DMS 273 treated with DMSO at 0.1 percent for 48 hours (cell line): ENCODE measurements at regions not wholly inside any gene's neighbourhood (a gene's known extent, or its start where the extent isn't known, plus 50 kb on each side); places are given as distances from the start of the nearest gene placed in this dataset.
"Not testable (repeated sequence)": the region's sequence is repeated elsewhere in the genome, so short reads cannot be mapped to it uniquely, and the experiment has no call there.

ENCODE experiments used
- DNase-seq: peaks from one replicate; lab custom pipeline; 2025; lab: John Stamatoyannopoulos, UW

GRCh38 chr9:6104406-6104805, 89.0 kb upstream of the RANBP6 start:
- not testable (repeated sequence) for DNase-seq

DNA sequence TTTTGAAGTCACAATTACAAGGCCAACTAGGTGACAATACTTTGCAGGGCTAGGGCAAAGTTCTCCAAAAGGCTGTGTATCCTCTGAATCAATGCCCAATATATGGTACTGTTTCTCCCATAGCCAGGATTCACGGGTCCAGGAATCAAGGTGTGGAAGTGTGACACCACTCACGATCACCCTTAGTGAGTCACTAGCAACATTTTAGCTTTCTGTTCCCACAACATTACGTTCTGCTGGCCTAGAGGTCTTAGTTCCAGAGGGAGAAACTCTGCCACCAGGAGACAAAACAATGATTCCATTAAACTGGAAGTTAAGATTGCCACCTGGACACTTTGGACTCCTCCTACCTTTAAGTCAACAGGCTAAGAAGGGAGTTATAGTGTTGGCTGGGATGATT, 88.5 kb upstream of the RANBP6 start:
- DNase-seq = not testable (repeated sequence)

- not testable (repeated sequence) for DNase-seq
Measured at GRCh38 chr9:6102336-6102987, 87.0 kb upstream of the RANBP6 start.

- not testable (repeated sequence) for DNase-seq
Measured at GRCh38 chr9:6101725-6102124, 86.3 kb upstream of the RANBP6 start.

DNA sequence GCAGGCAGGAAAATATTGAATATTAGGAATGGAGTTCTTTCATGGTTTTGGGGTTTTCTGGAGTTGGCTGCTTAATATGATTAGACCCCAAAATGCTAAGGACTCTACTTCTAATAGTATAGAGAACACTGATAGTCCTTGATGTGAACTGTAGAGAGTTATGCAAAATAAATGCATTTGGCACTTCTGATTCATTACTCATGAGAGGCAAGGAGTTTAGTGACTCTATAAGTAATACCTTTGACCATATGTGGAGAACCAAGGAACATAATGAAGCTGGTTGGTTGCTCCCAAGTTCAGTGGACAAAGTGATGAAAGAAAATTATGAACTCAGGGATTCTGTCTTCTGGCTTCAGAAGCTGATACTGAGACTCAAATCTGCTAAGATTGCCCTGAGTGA, 83.9 kb upstream of the RANBP6 start:
- not testable (repeated sequence) for DNase-seq

- DNase-seq = no peak
Measured at GRCh38 chr9:6098431-6098830, 83.0 kb upstream of the RANBP6 start.

DNA sequence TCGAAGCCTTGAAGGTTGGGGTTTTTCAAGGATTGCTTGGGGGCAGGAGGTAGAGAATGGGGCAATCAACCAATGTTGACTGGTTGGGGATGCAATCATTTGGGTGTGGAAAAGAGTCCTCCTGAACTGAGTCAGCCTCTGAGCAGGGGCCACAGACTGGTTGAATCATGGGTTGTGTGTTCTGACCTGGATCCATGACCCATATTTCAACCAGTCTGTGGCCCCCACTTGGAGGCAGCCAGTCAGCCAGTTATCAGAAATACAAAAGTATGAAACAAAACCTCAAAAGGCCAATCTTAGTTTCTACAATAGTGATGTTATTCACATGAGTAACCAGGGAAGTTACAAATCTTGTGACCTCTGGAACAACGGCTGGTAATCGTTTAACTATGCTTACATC, 81.4 kb upstream of the RANBP6 start:
- DNase-seq = no peak

GRCh38 chr9:6090277-6091210, 75.1 kb upstream of the RANBP6 start:
- DNase-seq = no peak

- DNase-seq = no peak
Measured at GRCh38 chr9:6089300-6089699, 73.9 kb upstream of the RANBP6 start.

GRCh38 chr9:6086006-6086655, 70.7 kb upstream of the RANBP6 start:
- DNase-seq = no peak

DNA sequence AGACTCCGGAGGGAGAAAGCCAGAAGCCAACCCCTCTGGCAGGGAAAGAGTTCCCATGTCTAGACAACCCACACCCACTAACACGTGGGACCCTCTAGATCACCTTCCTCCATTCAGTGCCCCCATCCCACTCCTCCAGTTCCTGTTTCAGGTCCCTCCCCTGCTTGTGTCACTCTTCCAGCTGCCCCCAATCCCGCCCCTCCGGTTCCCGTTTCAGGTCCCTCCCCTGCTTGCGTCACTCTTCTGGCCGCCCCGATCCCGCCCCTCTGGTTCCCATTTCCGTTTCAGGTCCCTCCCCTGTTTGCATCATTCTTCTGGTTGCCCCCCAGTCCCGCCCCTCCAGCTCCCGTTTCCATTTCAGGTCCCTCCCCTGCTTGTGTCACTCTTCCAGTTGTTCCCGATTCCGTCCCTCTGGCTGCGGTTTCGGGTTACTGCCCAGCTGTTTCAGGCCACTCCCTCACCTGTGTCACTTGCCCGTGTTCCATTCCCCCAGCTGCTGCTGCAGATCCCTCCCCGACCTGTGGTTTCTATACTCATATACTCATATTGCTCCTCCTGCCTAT, 64.8 kb upstream of the RANBP6 start:
- peak; percentile 86 for DNase-seq

DNA sequence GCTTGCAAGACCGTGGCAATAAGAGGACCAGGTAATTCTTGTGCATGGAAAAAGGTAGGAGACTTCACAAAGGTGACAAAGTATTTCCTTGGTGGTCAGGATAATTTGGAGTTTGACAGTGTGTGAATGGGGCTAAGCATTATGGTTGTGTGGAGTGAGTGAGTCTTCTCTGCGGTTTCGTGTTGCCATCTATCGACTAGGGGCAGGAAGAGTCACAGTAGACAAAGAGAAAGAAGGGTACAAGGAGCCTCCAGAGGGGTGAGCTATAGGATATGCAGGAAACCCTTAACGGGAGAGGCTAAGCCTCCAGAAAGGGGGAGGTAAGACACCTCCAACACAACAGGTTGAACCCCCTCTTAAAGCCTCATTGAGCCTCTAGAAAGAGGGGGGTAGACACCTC, 64.0 kb upstream of the RANBP6 start:
- DNase-seq = no peak

GRCh38 chr9:6078382-6079105, 63.1 kb upstream of the RANBP6 start:
- no peak for DNase-seq

- DNase-seq = no peak
Measured at GRCh38 chr9:6076851-6077250, 61.4 kb upstream of the RANBP6 start.

DNA sequence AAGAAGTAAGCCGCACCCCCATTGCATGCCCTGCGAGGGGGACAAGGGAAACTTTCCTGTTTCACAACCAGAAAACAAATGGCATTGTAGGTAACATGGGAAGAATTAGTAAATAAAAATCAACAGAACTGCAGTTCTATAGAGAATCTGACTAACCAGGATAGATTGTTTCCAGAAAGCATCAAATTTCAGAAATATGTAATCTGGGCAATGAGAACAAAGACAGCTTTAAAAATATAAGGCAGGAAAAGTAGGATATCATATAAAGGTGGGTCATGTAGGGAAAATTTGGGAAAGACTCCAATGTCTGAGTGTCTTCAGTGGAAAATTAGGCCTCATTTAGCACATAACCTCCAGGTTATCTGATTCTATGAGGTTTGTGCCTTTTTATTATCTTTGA, 58.3 kb upstream of the RANBP6 start:
- no peak for DNase-seq

DNA sequence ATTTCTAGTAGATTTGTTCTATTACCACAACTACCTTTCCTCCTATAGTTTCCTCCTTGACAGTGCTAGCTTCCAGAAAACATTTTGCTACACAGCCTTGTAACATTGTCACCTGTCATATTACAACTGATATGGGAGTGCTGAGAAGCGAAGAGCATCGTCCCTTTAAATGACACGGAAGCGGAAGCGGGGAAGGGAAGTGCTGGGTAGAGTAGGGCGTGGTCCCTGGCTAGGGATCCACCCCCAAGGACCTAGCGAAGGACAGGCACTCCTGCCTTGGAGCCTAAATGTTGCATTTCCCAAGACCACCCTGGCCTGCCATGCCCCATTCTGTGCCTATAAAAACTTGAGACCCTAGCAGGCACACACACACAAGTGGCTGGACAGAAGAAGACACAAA, 57.4 kb upstream of the RANBP6 start:
- DNase-seq = no peak

DNA sequence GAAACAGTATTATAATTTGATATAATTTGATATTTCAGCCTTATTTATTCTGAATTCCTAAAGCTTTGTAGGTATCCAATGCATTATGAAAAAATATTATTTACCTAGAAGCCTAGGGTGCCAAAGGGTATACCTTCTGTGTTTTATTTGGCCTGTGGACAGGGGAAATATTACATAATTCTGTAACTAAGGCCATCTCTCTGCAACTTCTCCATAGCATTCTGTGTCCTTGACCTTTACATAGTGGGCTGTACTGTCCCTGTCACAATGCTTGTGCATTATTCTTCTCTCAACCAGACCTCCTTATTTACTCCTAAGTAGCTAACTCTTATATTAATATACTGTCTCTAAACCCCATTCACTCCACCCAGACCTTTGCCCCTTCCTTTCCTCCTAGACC, 57.0 kb upstream of the RANBP6 start:
- DNase-seq = no peak

GRCh38 chr9:6068983-6069382, 53.6 kb upstream of the RANBP6 start:
- DNase-seq = no peak

GRCh38 chr9:6067426-6067825, 52.0 kb upstream of the RANBP6 start:
- no peak for DNase-seq
